GM21717 (cell line): ENCODE measurements at regions not wholly inside any gene's neighbourhood (a gene's known extent, or its start where the extent isn't known, plus 50 kb on each side); places are given as distances from the start of the nearest gene placed in this dataset.

Experiments used
- ATAC-seq: cut with Tn5 transposase; IDR thresholded peaks from one replicate; pipeline ENCODE4 v1.9.1; 2021; ENCODE audit warnings: mild to moderate bottlenecking, moderate library complexity; ENCODE audit not compliant: unreplicated experiment

GRCh38 chr22:48396785-48397530 is 1430.7 kb downstream of the BRD1 start:
- ATAC-seq, result no peak

- ATAC-seq, result no peak
Measured at GRCh38 chr22:48396091-48396784, 1431.4 kb downstream of the BRD1 start.

GRCh38 chr22:48395201-48395600 is 1432.5 kb downstream of the BRD1 start:
- ATAC-seq, result no peak

- no peak for ATAC-seq
Measured at GRCh38 chr22:48394787-48395186, 1432.9 kb downstream of the BRD1 start.

DNA sequence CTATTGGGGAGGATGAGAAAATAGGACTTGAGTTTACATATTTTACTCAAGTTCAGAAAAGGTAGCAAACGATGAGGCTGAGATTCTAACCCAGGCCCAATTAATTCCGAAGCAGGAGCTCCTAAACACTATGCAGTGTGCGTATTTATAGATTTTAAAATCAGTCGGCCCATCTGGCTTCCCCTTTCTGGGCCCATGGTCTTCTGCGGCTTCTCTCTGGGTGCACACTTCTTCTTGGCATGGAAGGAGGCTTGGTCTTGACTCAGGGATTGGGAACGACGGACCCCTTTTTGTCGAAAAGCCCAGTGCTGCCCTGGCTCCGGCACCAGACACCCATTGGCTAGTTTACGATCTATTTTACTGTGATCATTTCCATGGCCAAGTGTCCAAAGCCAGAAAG is 1433.8 kb downstream of the BRD1 start:
- no peak for ATAC-seq

- no peak for ATAC-seq
Measured at GRCh38 chr22:48393041-48393370, 1434.7 kb downstream of the BRD1 start.

GRCh38 chr22:48391820-48392219 is 1435.9 kb downstream of the BRD1 start:
- no peak for ATAC-seq

DNA sequence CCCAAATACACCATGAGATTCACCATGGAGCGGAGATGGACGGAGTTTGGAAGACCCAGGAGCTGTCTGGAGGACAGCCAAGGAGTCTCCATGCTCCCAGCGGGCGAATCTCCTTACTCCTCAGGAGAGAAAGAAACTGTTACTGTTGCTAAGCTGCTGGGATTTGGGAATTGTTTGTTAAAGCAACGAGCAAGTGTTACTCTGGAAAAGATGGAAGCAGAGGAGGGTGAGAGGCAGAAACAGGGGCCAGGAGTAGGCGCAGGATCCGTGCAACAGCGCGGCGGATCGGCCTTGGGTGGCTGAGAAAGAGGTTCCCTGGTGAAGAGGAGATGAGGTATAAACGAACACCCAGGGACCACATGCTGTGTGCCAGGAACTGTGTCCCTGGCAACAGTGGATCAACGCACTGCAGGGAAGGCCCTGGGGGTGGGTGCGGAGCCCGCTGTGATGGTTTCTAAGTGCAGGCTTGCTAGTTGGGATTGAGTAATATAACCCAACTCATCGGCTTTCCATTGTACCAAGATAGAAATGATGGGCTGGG is 1436.4 kb downstream of the BRD1 start:
- ATAC-seq, result no peak

DNA sequence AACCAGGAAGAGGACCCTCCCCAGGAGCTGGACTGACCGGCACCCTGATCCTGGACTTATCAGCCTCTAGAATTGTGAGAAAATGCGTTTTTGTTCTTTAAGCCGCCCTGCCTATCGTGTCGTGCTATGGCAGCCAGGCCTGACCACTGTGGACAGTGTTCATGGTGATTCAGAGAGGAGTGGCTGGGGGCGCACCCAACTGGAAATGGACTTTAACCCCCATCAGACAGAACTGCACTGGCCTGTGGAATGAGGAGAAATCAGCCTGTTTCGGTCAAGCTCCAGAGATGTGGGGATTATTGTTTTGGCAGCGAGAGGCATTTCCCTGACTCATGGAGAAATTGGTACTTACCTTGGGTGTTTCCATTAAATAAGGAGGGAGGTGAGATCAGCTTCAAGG is 1437.8 kb downstream of the BRD1 start:
- no peak for ATAC-seq

- ATAC-seq, result no peak
Measured at GRCh38 chr22:48382197-48382596, 1445.5 kb downstream of the BRD1 start.

DNA sequence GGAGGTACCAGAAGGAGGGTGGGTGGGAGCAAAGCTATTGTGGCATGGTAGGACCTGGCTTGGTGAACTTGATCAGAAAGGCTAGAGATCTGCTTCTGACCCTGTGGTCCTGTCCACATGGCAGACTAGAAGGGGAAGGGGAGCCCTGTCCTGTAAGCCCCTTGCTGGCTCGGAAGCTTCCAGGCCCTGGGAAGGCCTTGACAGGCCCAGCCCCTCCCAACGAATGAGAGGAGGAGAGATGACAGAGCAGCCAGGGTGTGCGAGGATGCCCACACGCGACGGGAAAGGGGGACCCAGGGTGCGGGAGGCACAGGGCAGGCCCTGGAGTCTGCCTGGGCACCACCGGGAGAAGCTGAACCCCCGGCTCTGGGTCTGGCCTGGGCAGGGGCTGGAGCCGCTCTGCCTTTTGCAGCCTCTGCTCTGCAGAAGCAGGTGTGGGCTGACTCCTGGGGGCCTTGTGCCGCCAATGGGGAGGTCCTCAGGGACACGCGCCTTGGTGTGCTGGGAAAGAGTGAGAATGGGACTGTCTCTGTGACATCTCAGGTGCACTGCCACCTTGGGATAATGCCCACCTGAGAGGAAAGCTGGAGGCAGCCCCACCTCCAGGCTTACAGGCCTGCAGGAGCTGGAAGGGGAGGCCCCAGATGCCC is 1447.5 kb downstream of the BRD1 start:
- ATAC-seq, result no peak

GRCh38 chr22:48379371-48379770 is 1448.3 kb downstream of the BRD1 start:
- ATAC-seq, result no peak

- ATAC-seq, result no peak
Measured at GRCh38 chr22:48378673-48379072, 1449.0 kb downstream of the BRD1 start.

- no peak for ATAC-seq
Measured at GRCh38 chr22:48376936-48377712, 1450.5 kb downstream of the BRD1 start.

DNA sequence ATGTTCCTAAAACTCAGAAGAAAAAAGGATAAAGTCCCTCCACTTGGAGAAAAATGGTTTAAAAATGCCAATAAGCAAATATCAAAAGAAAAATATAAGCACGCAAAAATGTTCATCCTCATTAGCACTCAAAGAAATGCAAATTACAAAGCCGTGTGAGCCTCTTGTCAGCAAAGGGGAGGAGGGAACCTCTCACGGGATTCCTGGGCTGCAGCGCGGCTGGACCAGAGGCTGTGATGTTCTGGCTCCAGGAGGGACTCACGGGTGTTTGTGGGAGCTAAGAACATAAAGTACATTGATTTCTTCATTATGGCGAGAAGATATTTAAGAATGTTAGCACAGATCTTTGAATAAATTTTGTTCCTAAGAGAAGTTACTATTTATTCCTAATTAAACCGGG is 1451.2 kb downstream of the BRD1 start:
- no peak for ATAC-seq

- no peak for ATAC-seq
Measured at GRCh38 chr22:48373626-48374173, 1454.0 kb downstream of the BRD1 start.

- ATAC-seq, result no peak
Measured at GRCh38 chr22:48372390-48372789, 1455.3 kb downstream of the BRD1 start.

DNA sequence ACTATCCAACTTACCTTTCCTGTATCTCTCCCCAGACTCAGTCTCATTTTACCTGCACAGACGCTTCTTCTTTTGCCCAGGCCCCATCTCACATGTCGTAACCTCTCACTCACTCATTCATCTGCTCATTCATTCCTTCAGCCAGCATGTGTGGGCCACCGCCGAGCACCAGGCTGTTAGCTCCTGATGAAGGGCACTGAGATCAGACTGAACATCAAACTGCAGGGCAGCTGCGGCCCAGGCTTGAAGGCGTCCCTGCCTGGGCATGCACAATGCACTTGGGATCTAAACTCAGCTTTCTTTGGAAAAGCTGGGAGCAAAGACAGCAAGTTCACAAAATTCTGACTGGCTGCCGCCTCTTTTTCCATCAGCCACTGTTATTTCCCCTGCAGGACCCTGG is 1456.3 kb downstream of the BRD1 start:
- no peak for ATAC-seq

DNA sequence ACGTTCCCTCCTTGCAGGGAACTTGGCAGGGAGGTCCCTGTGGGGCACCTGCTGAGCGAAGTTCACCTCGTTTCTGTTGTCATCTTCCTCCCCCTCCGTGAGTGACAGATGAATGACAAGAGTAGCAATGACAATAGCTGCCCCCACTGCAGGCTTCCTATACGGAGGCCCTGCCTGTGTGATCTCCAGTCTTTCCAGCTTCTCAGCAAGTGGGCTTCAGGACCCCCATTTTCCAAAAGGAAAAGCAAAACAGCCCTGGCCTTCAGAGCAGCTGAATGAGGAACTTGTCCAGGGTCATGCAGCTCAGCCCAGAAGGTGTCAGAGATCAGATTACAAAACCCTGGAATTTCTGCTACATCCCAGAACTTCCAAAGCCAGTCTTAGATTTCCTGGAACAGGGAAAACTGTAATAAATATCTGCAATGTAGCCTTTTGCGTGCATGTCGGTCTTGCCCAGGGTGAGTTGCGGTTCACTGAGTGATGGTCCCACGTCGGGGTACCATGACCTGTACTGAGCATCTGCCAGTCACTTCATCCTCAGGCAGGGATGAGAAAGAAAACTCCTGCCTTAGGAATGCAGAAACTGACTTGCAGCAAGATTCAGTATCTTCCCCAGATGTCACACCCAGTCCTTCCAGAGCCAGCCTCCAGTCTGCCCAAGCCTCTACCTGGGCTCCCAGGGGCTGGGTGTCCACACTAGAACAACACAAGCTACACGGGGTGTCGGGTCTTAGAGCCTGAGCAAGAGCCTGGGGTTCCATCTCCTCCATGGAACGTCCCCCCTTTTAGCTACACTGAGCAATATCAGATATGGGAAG is 1457.0 kb downstream of the BRD1 start:
- no peak for ATAC-seq
